Suprapubic skin (tissue), 4 donors: ENCODE measurements at regions not wholly inside any gene's neighbourhood (a gene's known extent, or its start where the extent isn't known, plus 50 kb on each side); places are given as distances from the start of the nearest gene placed in this dataset.

Experiments
- DNase-seq, 2 donors: peaks; one replicate each; pipeline ENCODE4 v3.0.0-alpha.2; 2019; ENCODE audit warnings: low spot score in 2 of 2
- H3K27ac ChIP-seq: fragments of 200-600 bp; sonication (generic); one replicate; pipeline ENCODE4 v1.5.1; 2019
- H3K27me3 ChIP-seq: fragments of 200-600 bp; sonication (generic); one replicate; pipeline ENCODE4 v1.5.1; 2019
- H3K36me3 ChIP-seq: fragments of 200-600 bp; sonication (generic); one replicate; pipeline ENCODE4 v1.5.1; 2019
- H3K4me1 ChIP-seq: fragments of 200-600 bp; sonication (generic); one replicate; pipeline ENCODE4 v1.5.1; 2019
- H3K4me3 ChIP-seq: fragments of 200-600 bp; sonication (generic); one replicate; pipeline ENCODE4 v1.5.1; 2019; ENCODE audit warnings: mild to moderate bottlenecking
- H3K9me3 ChIP-seq: fragments of 200-600 bp; sonication (generic); one replicate; pipeline ENCODE4 v1.5.1; 2019
- CTCF ChIP-seq, 2 donors: fragments of 200-600 bp in 1 of 2; fragments of 450-650 bp in 1 of 2; sonication (generic) in 1 of 2; IDR thresholded peaks; one replicate each; pipeline ENCODE4 v1.5.1; 2016 to 2019; ENCODE audit warnings: antibody characterized with exemption in 2 of 2, mild to moderate bottlenecking in 1 of 2, moderate library complexity in 1 of 2
- EP300 ChIP-seq: sonication (generic); formaldehyde crosslinking; IDR thresholded peaks from one replicate; pipeline ENCODE4 v1.6.1; 2017; ENCODE audit warnings: antibody characterized with exemption
- POLR2A ChIP-seq, 2 donors: fragments of 450-650 bp; IDR thresholded peaks; one replicate each; pipeline ENCODE4 v1.6.1; 2017; ENCODE audit warnings: antibody characterized with exemption in 2 of 2, mild to moderate bottlenecking in 2 of 2, moderate library complexity in 2 of 2
- POLR2AphosphoS5 ChIP-seq, 3 donors: sonication (generic); formaldehyde crosslinking; IDR thresholded peaks; one replicate each; pipeline ENCODE4 v1.6.1; 2017; ENCODE audit warnings: antibody characterized with exemption in 3 of 3
- WGBS: methylation state at CpG from one replicate; pipeline ENCODE4 v1.1.5; 2018; 5-methylcytosine and 5-hydroxymethylcytosine counted together

GRCh38 chr11:70579316-70579955, 181.1 kb downstream of the CTTN start:
- Histone ChIP-seq H3K36me3 (no peaks in the 10 kb centered on the region), H3K4me3 (no peak overlapping the region), H3K4me1 (no peaks in the 10 kb centered on the region), H3K9me3 (no peaks in the 10 kb centered on the region), H3K27me3 (no peaks in the 10 kb centered on the region), H3K27ac (no peak overlapping the region)
- peak in 1 of 2 donors; percentile 52 for DNase-seq
- WGBS: 93% methylated on average over 13 of the region's 14 CpGs
- TF ChIP-seq EP300 (no peak), POLR2A (IDR thresholded peaks at IDR 0.05) (no peak), POLR2AphosphoS5 (IDR thresholded peaks at IDR 0.05) (no peak), CTCF (IDR thresholded peaks at IDR 0.05) (no peak)

- no peak overlapping the region for H3K27ac ChIP-seq
Observed at GRCh38 chr11:70580036-70580805, 181.9 kb downstream of the CTTN start.

GRCh38 chr11:70581991-70582885, 183.9 kb downstream of the CTTN start:
- H3K27ac ChIP-seq: no peak overlapping the region
- no peaks in the 10 kb centered on the region for H3K27me3 ChIP-seq
- 59% methylated on average over 9 of the region's 25 CpGs for WGBS
- peak in 1 of 2 donors; percentile 40 for DNase-seq
- no peak overlapping the region for H3K4me3 ChIP-seq
- no peaks in the 10 kb centered on the region for H3K36me3 ChIP-seq
- TF ChIP-seq POLR2A (IDR thresholded peaks at IDR 0.05): no peak
- TF ChIP-seq EP300: no peak
- no peak for TF ChIP-seq CTCF (IDR thresholded peaks at IDR 0.05)
- TF ChIP-seq POLR2AphosphoS5 (IDR thresholded peaks at IDR 0.05): no peak
- no peaks in the 10 kb centered on the region for H3K4me1 ChIP-seq
- H3K9me3 ChIP-seq: no peaks in the 10 kb centered on the region

More at GRCh38 chr11:70580036-70580805, 181.9 kb downstream of the CTTN start:
- TF ChIP-seq CTCF (IDR thresholded peaks at IDR 0.05) (no peak), POLR2A (IDR thresholded peaks at IDR 0.05) (no peak), POLR2AphosphoS5 (IDR thresholded peaks at IDR 0.05) (no peak), EP300 (no peak)
- Histone ChIP-seq H3K27me3 (no peaks in the 10 kb centered on the region), H3K9me3 (no peaks in the 10 kb centered on the region), H3K4me3 (no peak overlapping the region), H3K36me3 (no peaks in the 10 kb centered on the region), H3K4me1 (no peaks in the 10 kb centered on the region)
- WGBS: 66% methylated on average over 18 of the region's 25 CpGs
- DNase-seq: no peak

GRCh38 chr11:70582886-70583641, 184.7 kb downstream of the CTTN start:
- WGBS: 73% methylated on average over 10 of the region's 15 CpGs
- TF ChIP-seq POLR2A (IDR thresholded peaks at IDR 0.05): no peak
- no peak for TF ChIP-seq POLR2AphosphoS5 (IDR thresholded peaks at IDR 0.05)
- TF ChIP-seq CTCF (IDR thresholded peaks at IDR 0.05): no peak
- no peak for TF ChIP-seq EP300
- Histone ChIP-seq H3K4me3 (no peak overlapping the region), H3K27ac (no peak overlapping the region), H3K36me3 (no peaks in the 10 kb centered on the region), H3K4me1 (no peaks in the 10 kb centered on the region), H3K9me3 (no peaks in the 10 kb centered on the region), H3K27me3 (no peaks in the 10 kb centered on the region)
- DNase-seq: peak in 1 of 2 donors; percentile 36
